GM12878 (cell line): ENCODE measurements at regions not wholly inside any gene's neighbourhood (a gene's known extent, or its start where the extent isn't known, plus 50 kb on each side); places are given as distances from the start of the nearest gene placed in this dataset.

ENCODE experiments used
- ATAC-seq: fragments of 200-7000 bp; cut with Tn5 transposase; 3 replicates; pipeline ENCODE4 v1.9.1; 2020; ENCODE audit warnings: mild to moderate bottlenecking, moderate library complexity
- BruUV-seq: library from RNA; stranded (reverse); fragments of 400-500 nt; replicated peaks from 2 replicates; lab custom pipeline; 2021; lab: Mats Ljungman, UMichigan
- CTCF ChIA-PET: fragments of 300-600 bp; sonication (Branson Sonifier 250); formaldehyde crosslinking; extraction: SDS; loops from one replicate; lab custom pipeline; 2021; ENCODE audit warnings: inconsistent platforms; lab: Yijun Ruan, JAX
- POLR2A ChIA-PET: fragments of 350-600 bp; formaldehyde crosslinking; extraction: SDS; loops from one replicate; lab custom pipeline; 2021; ENCODE audit warnings: inconsistent platforms; lab: Charles Lee
- RAD21 ChIA-PET: fragments of 300-600 bp; sonication (Branson Sonifier 250); formaldehyde crosslinking; loops from one replicate; lab custom pipeline; 2023; ENCODE audit warnings: antibody characterized with exemption; ENCODE audit not compliant: unreplicated experiment; lab: Charles Lee
- SMC1A ChIA-PET: fragments of 300-600 bp; sonication (Branson Sonifier 250); formaldehyde crosslinking; loops from one replicate; lab custom pipeline; 2023; ENCODE audit not compliant: unreplicated experiment, uncharacterized antibody; lab: Charles Lee
- DNase-seq: peaks from one replicate; pipeline ENCODE4 v3.0.0-alpha.2; 2011; ENCODE audit warnings: low read depth, low spot score
- FAIRE-seq: peaks from 3 replicates; lab custom pipeline; 2011; peaks lifted over from hg19 to GRCh38; lab: Jason Lieb, UNC
- H2AFZ ChIP-seq: 2 replicates; pipeline ENCODE4 v1.6.0; 2011; ENCODE audit warnings: low read depth, low read length, control low read depth; ENCODE audit not compliant: control insufficient read depth
- H3K27ac ChIP-seq: 2 replicates; pipeline ENCODE4 v1.5.1; 2011; ENCODE audit warnings: control low read depth; ENCODE audit not compliant: control insufficient read depth, insufficient read depth
- H3K27me3 ChIP-seq, 2 experiments: replicated peaks in 1 of 2; 2 replicates each; pipeline versions ENCODE4 v1.6.0 to v1.6.1; 2011; ENCODE audit warnings: low read length in 1 of 2; ENCODE audit not compliant: control insufficient read depth in 2 of 2, insufficient read depth in 2 of 2
- H3K36me3 ChIP-seq, 2 experiments: 2 replicates each; pipeline ENCODE4 v1.5.1; 2011; ENCODE audit warnings: low read length in 1 of 2; ENCODE audit not compliant: control insufficient read depth in 2 of 2, insufficient read depth in 2 of 2
- H3K4me1 ChIP-seq: 2 replicates; pipeline ENCODE4 v1.6.1; 2011; ENCODE audit warnings: mild to moderate bottlenecking, low read length, moderate library complexity, mixed read lengths; ENCODE audit not compliant: control insufficient read depth, insufficient read depth
- H3K4me2 ChIP-seq: 2 replicates; pipeline ENCODE4 v1.6.0; 2011; ENCODE audit warnings: control low read depth; ENCODE audit not compliant: control insufficient read depth, insufficient read depth
- H3K4me3 ChIP-seq: fragments of 200-600 bp; sonication (generic); 2 replicates; pipeline ENCODE4 v1.5.1; 2016
- H3K79me2 ChIP-seq: 2 replicates; pipeline ENCODE4 v1.6.0; 2011; ENCODE audit warnings: low read length; ENCODE audit not compliant: control insufficient read depth, insufficient read depth
- H3K9ac ChIP-seq: 2 replicates; pipeline ENCODE4 v1.8.0; 2011; ENCODE audit warnings: low read length, control low read depth, mixed read lengths; ENCODE audit not compliant: control insufficient read depth, insufficient read depth
- H3K9me3 ChIP-seq: replicated peaks from 3 replicates; pipeline ENCODE4 v1.5.1; 2011; ENCODE audit warnings: mild to moderate bottlenecking, low read length; ENCODE audit not compliant: control insufficient read depth, insufficient read depth
- H4K20me1 ChIP-seq: 2 replicates; pipeline ENCODE4 v1.6.0; 2011; ENCODE audit not compliant: control insufficient read depth, insufficient read depth
- BRCA1 ChIP-seq: IDR thresholded peaks from 2 replicates; pipeline ENCODE4 v1.6.1; 2011; ENCODE audit warnings: low read depth, low read length, improper control_type of control experiment
- CEBPZ ChIP-seq: fragments of 150-350 bp; IDR thresholded peaks from 2 replicates; pipeline ENCODE4 v1.6.1; 2016; ENCODE audit warnings: low read depth, low read length
- CTCF ChIP-seq, 3 experiments: IDR thresholded peaks in 2 of 3; conservative IDR thresholded peaks in 1 of 3; 2 replicates each; pipeline ENCODE4 v1.5.1; 2011; ENCODE audit warnings: low read depth in 3 of 3, low read length in 3 of 3, mild to moderate bottlenecking in 3 of 3, control low read depth in 2 of 3, moderate library complexity in 2 of 3, inconsistent platforms in 1 of 3, mixed read lengths in 1 of 3; ENCODE audit not compliant: control insufficient read depth in 2 of 3, insufficient read depth in 1 of 3; ENCODE audit errors: extremely low read depth in 1 of 3
- FOS ChIP-seq: IDR thresholded peaks from 3 replicates; pipeline ENCODE4 v1.6.1; 2011; ENCODE audit warnings: borderline replicate concordance; ENCODE audit not compliant: insufficient read length; ENCODE audit errors: extremely low read depth
- FOXK2 ChIP-seq: fragments of 450-650 bp; IDR thresholded peaks from 2 replicates; pipeline ENCODE4 v1.6.1; 2017; ENCODE audit warnings: mild to moderate bottlenecking, moderate library complexity
- HCFC1 ChIP-seq: fragments of 150-350 bp; IDR thresholded peaks from 2 replicates; pipeline ENCODE4 v1.6.1; 2014; ENCODE audit warnings: low read length
- JUND ChIP-seq: IDR thresholded peaks from 2 replicates; pipeline ENCODE4 v1.6.1; 2012; ENCODE audit warnings: low read depth, mild to moderate bottlenecking, low read length, improper control_type of control experiment, moderate library complexity
- NR2C2 ChIP-seq: IDR thresholded peaks from 2 replicates; pipeline ENCODE4 v1.6.1; 2011; ENCODE audit warnings: borderline replicate concordance, low read depth; ENCODE audit not compliant: control insufficient read depth, insufficient read length
- POLR2AphosphoS2 ChIP-seq: IDR thresholded peaks from 2 replicates; pipeline ENCODE4 v1.6.1; 2011; ENCODE audit warnings: low read depth, mild to moderate bottlenecking, low read length, improper control_type of control experiment, moderate library complexity
- POU2F2 ChIP-seq: IDR thresholded peaks from 3 replicates; pipeline ENCODE4 v1.6.1; 2011; ENCODE audit warnings: low read depth, mild to moderate bottlenecking, low read length, borderline replicate concordance
- TCF12 ChIP-seq: IDR thresholded peaks from 2 replicates; pipeline ENCODE4 v1.6.1; 2011; ENCODE audit warnings: low read depth, mild to moderate bottlenecking, low read length
- ZNF687 ChIP-seq: fragments of 450-650 bp; IDR thresholded peaks from 2 replicates; pipeline ENCODE4 v1.6.1; 2017; ENCODE audit warnings: mild to moderate bottlenecking, moderate library complexity
- WGBS: methylation state at CpG from one replicate; pipeline ENCODE4 v1.1.6; 2016; ENCODE audit warnings: low lambda C conversion rate; ENCODE audit not compliant: insufficient replicate concordance, insufficient coverage; ENCODE audit errors: missing lambda C conversion rate; 5-methylcytosine and 5-hydroxymethylcytosine counted together
- in situ Hi-C: fragments of 300-500 bp; cut with MboI; formaldehyde crosslinking; loops from 9 replicates; pipeline ENCODE4 v1.14.3; 2018; ENCODE audit warnings: mixed read lengths
- intact Hi-C: fragments of 100-400 bp; cut with micrococcal nuclease; formaldehyde crosslinking; loops from one replicate; pipeline ENCODE4 v1.14.2; 2022; ENCODE audit not compliant: unreplicated experiment

GRCh38 chr22:49100316-49100715 lies 727.4 kb downstream of the BRD1 start:
- RAD21 ChIA-PET = no interaction called here
- H3K4me3 ChIP-seq = no peak overlapping the region
- H3K79me2 ChIP-seq = no peaks in the 10 kb centered on the region
- no peaks in the 10 kb centered on the region for H3K4me1 ChIP-seq
- WGBS = 25% methylated on average over 9 of the region's 9 CpGs
- no peak for TF ChIP-seq ZNF687
- no peak for TF ChIP-seq BRCA1
- no peak for TF ChIP-seq NR2C2
- TF ChIP-seq JUND = no peak
- TF ChIP-seq CEBPZ = no peak
- no peak for TF ChIP-seq CTCF (IDR thresholded peaks at IDR 0.05 in 2 of 3, conservative IDR thresholded peaks at IDR 0.05 in 1 of 3; ENCODE audit: control insufficient read depth in 2 of 3, extremely low read depth in 1 of 3, insufficient read depth in 1 of 3, low read depth in 3 of 3, low read length in 3 of 3)
- TF ChIP-seq POLR2AphosphoS2 = no peak
- TF ChIP-seq FOS = no peak
- TF ChIP-seq POU2F2 = no peak
- no peak for TF ChIP-seq FOXK2
- TF ChIP-seq HCFC1 = no peak
- TF ChIP-seq TCF12 = no peak
- no peak for ATAC-seq
- H3K27me3 ChIP-seq = no peaks in the 10 kb centered on the region
- H2AFZ ChIP-seq = no peak overlapping the region
- intact Hi-C loops = no loop called here
- no peak for FAIRE-seq
- no peaks in the 10 kb centered on the region; the same call in 2 of the 3 replicates for H3K9me3 ChIP-seq
- in situ Hi-C loops = no loop called here
- POLR2A ChIA-PET = no interaction called here
- H3K9ac ChIP-seq = no peak overlapping the region
- CTCF ChIA-PET = no interaction called here
- SMC1A ChIA-PET = no interaction called here
- no peaks in the 10 kb centered on the region for H4K20me1 ChIP-seq
- no peak overlapping the region for H3K27ac ChIP-seq
- BruUV-seq = no TSS peak
- no peak for DNase-seq
- H3K36me3 ChIP-seq = no peaks in the 10 kb centered on the region
- no peak overlapping the region for H3K4me2 ChIP-seq
